ENCODE measurements at regions not wholly inside any gene's neighbourhood (a gene's known extent, or its start where the extent isn't known, plus 50 kb on each side); places are given as distances from the start of the nearest gene placed in this dataset.

- no peak for DNase-seq
Measured at GRCh38 chr15:87805117-87805820, 451.3 kb downstream of the NTRK3 start.

GRCh38 chr15:87804451-87804850 lies 452.1 kb downstream of the NTRK3 start:
- no peak for DNase-seq

- DNase-seq = no peak
Measured at GRCh38 chr15:87799838-87800237, 456.7 kb downstream of the NTRK3 start.

GRCh38 chr15:87799428-87799827 lies 457.1 kb downstream of the NTRK3 start:
- no peak for DNase-seq

GRCh38 chr15:87793725-87794124 lies 462.8 kb downstream of the NTRK3 start:
- no peak for DNase-seq

- no peak for DNase-seq
Measured at GRCh38 chr15:87792250-87793040, 464.1 kb downstream of the NTRK3 start.

- DNase-seq = no peak
Measured at GRCh38 chr15:87781959-87782625, 474.4 kb downstream of the NTRK3 start.

- DNase-seq = no peak
Measured at GRCh38 chr15:87779746-87780145, 476.8 kb downstream of the NTRK3 start.

- DNase-seq = no peak
Measured at GRCh38 chr15:87778358-87778757, 478.2 kb downstream of the NTRK3 start.

GRCh38 chr15:87777054-87777561 lies 479.4 kb downstream of the NTRK3 start:
- DNase-seq = no peak

GRCh38 chr15:87767516-87767915 lies 489.0 kb downstream of the NTRK3 start:
- DNase-seq = no peak

- DNase-seq = no peak
Measured at GRCh38 chr15:87764461-87765240, 491.9 kb downstream of the NTRK3 start.

GRCh38 chr15:87763837-87764236 lies 492.7 kb downstream of the NTRK3 start:
- DNase-seq = no peak

GRCh38 chr15:87761736-87762509 lies 494.6 kb downstream of the NTRK3 start:
- DNase-seq = no peak

GRCh38 chr15:87760547-87761314 lies 495.8 kb downstream of the NTRK3 start:
- no peak for DNase-seq

- no peak for DNase-seq
Measured at GRCh38 chr15:87758794-87759418, 497.6 kb downstream of the NTRK3 start.

GRCh38 chr15:87757084-87757483 lies 499.5 kb downstream of the NTRK3 start:
- no peak for DNase-seq

GRCh38 chr15:87756072-87756471 lies 500.5 kb downstream of the NTRK3 start:
- no peak for DNase-seq

- no peak for DNase-seq
Measured at GRCh38 chr15:87755226-87755625, 501.3 kb downstream of the NTRK3 start.

GRCh38 chr15:87753539-87753938 lies 503.0 kb downstream of the NTRK3 start:
- DNase-seq = no peak

Measured in left kidney (tissue), 1 donor.